Loucy (cell line): ENCODE measurements at regions not wholly inside any gene's neighbourhood (a gene's known extent, or its start where the extent isn't known, plus 50 kb on each side); places are given as distances from the start of the nearest gene placed in this dataset.
"Not testable (repeated sequence)": the region's sequence is repeated elsewhere in the genome, so short reads cannot be mapped to it uniquely, and the experiment has no call there.

Experiments used
- H2AFZ ChIP-seq: fragments of 200-600 bp; sonication (generic); 2 replicates; pipeline ENCODE4 v1.6.0; 2016; ENCODE audit warnings: antibody characterized with exemption, mild to moderate bottlenecking, low read length, moderate library complexity
- H3F3A ChIP-seq: fragments of 200-600 bp; 2 replicates; pipeline ENCODE4 v1.6.0; 2016; ENCODE audit warnings: antibody characterized with exemption, low read depth, mild to moderate bottlenecking
- H3K27me3 ChIP-seq: fragments of 200-600 bp; sonication (generic); 2 replicates; pipeline ENCODE4 v1.6.1; 2014; ENCODE audit warnings: low read length, mild to moderate bottlenecking; ENCODE audit not compliant: insufficient read depth, poor library complexity, severe bottlenecking
- H3K36me3 ChIP-seq: fragments of 200-600 bp; sonication (generic); 2 replicates; pipeline ENCODE4 v1.6.1; 2016; ENCODE audit warnings: low read length; ENCODE audit not compliant: insufficient read depth
- H3K4me1 ChIP-seq: fragments of 200-600 bp; sonication (generic); 2 replicates; pipeline ENCODE4 v1.5.1; 2014; ENCODE audit warnings: low read length, mild to moderate bottlenecking; ENCODE audit not compliant: insufficient read depth, poor library complexity, severe bottlenecking
- H3K4me2 ChIP-seq: fragments of 200-600 bp; sonication (generic); 2 replicates; pipeline ENCODE4 v1.6.0; 2014; ENCODE audit warnings: antibody characterized with exemption, low read length, low read depth, mild to moderate bottlenecking; ENCODE audit not compliant: poor library complexity, severe bottlenecking
- H3K4me3 ChIP-seq: fragments of 200-600 bp; sonication (generic); 2 replicates; pipeline ENCODE4 v1.5.1; 2014; ENCODE audit warnings: low read length, mild to moderate bottlenecking, mixed read lengths; ENCODE audit not compliant: poor library complexity, severe bottlenecking
- H3K79me2 ChIP-seq: fragments of 200-600 bp; sonication (generic); 2 replicates; pipeline ENCODE4 v1.6.1; 2014; ENCODE audit warnings: low read length; ENCODE audit not compliant: insufficient read depth
- H3K9ac ChIP-seq: fragments of 200-600 bp; sonication (generic); 2 replicates; pipeline ENCODE4 v1.6.0; 2014; ENCODE audit warnings: mild to moderate bottlenecking, low read depth, low read length, moderate library complexity; ENCODE audit not compliant: poor library complexity, severe bottlenecking
- H3K9me2 ChIP-seq: fragments of 200-600 bp; sonication (generic); replicated peaks from 2 replicates; pipeline ENCODE4 v1.6.1; 2016; ENCODE audit warnings: low read depth, low read length, mixed read lengths
- H3K9me3 ChIP-seq: fragments of 200-600 bp; sonication (generic); 2 replicates; pipeline ENCODE4 v1.6.1; 2014; ENCODE audit warnings: mild to moderate bottlenecking, antibody characterized with exemption, low read length, low read depth; ENCODE audit not compliant: insufficient read depth
- H4K20me1 ChIP-seq: fragments of 200-600 bp; sonication (generic); 2 replicates; pipeline ENCODE4 v1.6.0; 2014; ENCODE audit warnings: antibody characterized with exemption, low read length, mild to moderate bottlenecking; ENCODE audit not compliant: insufficient read depth, poor library complexity, severe bottlenecking
- EZH2phosphoT487 ChIP-seq: fragments of 200-600 bp; IDR thresholded peaks from 2 replicates; pipeline ENCODE4 v1.6.1; 2018; ENCODE audit warnings: antibody characterized with exemption, mild to moderate bottlenecking, moderate library complexity, borderline replicate concordance
- TF ChIP-seq, protein P1 (sequence below): fragments of 200-600 bp; sonication (generic); conservative IDR thresholded peaks from 2 replicates; pipeline ENCODE4 v1.5.1; 2014; ENCODE audit warnings: mild to moderate bottlenecking, antibody characterized with exemption, low read length

DNA sequence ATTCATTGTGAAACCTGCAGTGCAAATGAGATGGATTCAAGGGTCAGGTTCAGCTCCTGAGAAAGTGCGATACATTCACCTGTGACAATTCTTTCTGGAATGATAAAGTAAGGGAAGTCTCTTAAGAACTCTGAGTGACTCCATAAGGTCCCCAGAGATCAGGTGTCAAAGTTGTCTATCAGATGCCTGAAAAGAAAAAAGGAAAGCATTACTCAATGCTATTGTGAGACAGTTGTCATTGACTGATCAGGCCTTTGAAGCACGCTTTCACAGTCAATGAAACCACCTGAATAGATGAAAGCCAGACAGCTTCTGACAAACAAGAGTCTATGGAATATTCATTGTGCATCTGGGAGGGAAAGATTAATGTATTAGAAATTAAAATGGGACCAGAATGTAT, 252.7 kb upstream of the GALNT5 start:
- Histone ChIP-seq H3K9me2 (no peaks in the 10 kb centered on the region), H3K36me3 (no peaks in the 10 kb centered on the region), H3K4me1 (no peaks in the 10 kb centered on the region), H3K4me2 (no peak overlapping the region), H3K4me3 (no peak overlapping the region), H4K20me1 (no peaks in the 10 kb centered on the region), H2AFZ (no peak overlapping the region), H3K9me3 (no peaks in the 10 kb centered on the region), H3K27me3 (no peaks in the 10 kb centered on the region), H3F3A (no peaks in the 10 kb centered on the region), H3K79me2 (no peaks in the 10 kb centered on the region), H3K9ac (no peak overlapping the region)
- TF ChIP-seq EZH2phosphoT487: no peak
- TF ChIP-seq, protein P1, sequence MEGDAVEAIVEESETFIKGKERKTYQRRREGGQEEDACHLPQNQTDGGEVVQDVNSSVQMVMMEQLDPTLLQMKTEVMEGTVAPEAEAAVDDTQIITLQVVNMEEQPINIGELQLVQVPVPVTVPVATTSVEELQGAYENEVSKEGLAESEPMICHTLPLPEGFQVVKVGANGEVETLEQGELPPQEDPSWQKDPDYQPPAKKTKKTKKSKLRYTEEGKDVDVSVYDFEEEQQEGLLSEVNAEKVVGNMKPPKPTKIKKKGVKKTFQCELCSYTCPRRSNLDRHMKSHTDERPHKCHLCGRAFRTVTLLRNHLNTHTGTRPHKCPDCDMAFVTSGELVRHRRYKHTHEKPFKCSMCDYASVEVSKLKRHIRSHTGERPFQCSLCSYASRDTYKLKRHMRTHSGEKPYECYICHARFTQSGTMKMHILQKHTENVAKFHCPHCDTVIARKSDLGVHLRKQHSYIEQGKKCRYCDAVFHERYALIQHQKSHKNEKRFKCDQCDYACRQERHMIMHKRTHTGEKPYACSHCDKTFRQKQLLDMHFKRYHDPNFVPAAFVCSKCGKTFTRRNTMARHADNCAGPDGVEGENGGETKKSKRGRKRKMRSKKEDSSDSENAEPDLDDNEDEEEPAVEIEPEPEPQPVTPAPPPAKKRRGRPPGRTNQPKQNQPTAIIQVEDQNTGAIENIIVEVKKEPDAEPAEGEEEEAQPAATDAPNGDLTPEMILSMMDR: no peak

- Histone ChIP-seq H3K9ac (no peak overlapping the region), H3K9me3 (no peaks in the 10 kb centered on the region), H4K20me1 (no peaks in the 10 kb centered on the region), H3K9me2 (0 out of 2 replicates have a peak, but pooled peaks cover 7% of the 10 kb centered on the region), H3K27me3 (no peaks in the 10 kb centered on the region), H3F3A (no peaks in the 10 kb centered on the region), H2AFZ (no peak overlapping the region), H3K4me3 (no peak overlapping the region), H3K36me3 (no peaks in the 10 kb centered on the region), H3K79me2 (no peaks in the 10 kb centered on the region), H3K4me1 (no peaks in the 10 kb centered on the region), H3K4me2 (no peak overlapping the region)
- TF ChIP-seq, protein P1: no peak
- no peak for TF ChIP-seq EZH2phosphoT487
Observed at GRCh38 chr2:157015015-157015575, 242.4 kb upstream of the GALNT5 start.

- H3K4me2 ChIP-seq, H3K9me2 ChIP-seq, H2AFZ ChIP-seq, H3K36me3 ChIP-seq, H3K4me3 ChIP-seq, H3K27me3 ChIP-seq, H4K20me1 ChIP-seq, H3F3A ChIP-seq, H3K79me2 ChIP-seq, H3K9me3 ChIP-seq, H3K4me1 ChIP-seq, H3K9ac ChIP-seq: not testable (repeated sequence)
Observed at GRCh38 chr2:157023264-157023663, 234.2 kb upstream of the GALNT5 start.

GRCh38 chr2:157024129-157024528, 233.4 kb upstream of the GALNT5 start:
- no peaks in the 10 kb centered on the region for H3K4me1 ChIP-seq
- no peak overlapping the region for H3K4me3 ChIP-seq
- TF ChIP-seq EZH2phosphoT487: no peak
- TF ChIP-seq, protein P1: no peak
- no peaks in the 10 kb centered on the region for H4K20me1 ChIP-seq
- no peaks in the 10 kb centered on the region for H3F3A ChIP-seq
- no peak overlapping the region for H3K9ac ChIP-seq
- H3K27me3 ChIP-seq: no peaks in the 10 kb centered on the region
- H2AFZ ChIP-seq: no peak overlapping the region
- H3K9me2 ChIP-seq: no peaks in the 10 kb centered on the region
- no peaks in the 10 kb centered on the region for H3K79me2 ChIP-seq
- no peaks in the 10 kb centered on the region for H3K9me3 ChIP-seq
- no peak overlapping the region for H3K4me2 ChIP-seq
- H3K36me3 ChIP-seq: no peaks in the 10 kb centered on the region
